GM19238 (cell line): ENCODE measurements at regions not wholly inside any gene's neighbourhood (a gene's known extent, or its start where the extent isn't known, plus 50 kb on each side); places are given as distances from the start of the nearest gene placed in this dataset.

Experiments
- DNase-seq: peaks from one replicate; pipeline ENCODE4 v3.0.0; 2011; ENCODE audit warnings: low spot score; ENCODE audit not compliant: insufficient read length

DNA sequence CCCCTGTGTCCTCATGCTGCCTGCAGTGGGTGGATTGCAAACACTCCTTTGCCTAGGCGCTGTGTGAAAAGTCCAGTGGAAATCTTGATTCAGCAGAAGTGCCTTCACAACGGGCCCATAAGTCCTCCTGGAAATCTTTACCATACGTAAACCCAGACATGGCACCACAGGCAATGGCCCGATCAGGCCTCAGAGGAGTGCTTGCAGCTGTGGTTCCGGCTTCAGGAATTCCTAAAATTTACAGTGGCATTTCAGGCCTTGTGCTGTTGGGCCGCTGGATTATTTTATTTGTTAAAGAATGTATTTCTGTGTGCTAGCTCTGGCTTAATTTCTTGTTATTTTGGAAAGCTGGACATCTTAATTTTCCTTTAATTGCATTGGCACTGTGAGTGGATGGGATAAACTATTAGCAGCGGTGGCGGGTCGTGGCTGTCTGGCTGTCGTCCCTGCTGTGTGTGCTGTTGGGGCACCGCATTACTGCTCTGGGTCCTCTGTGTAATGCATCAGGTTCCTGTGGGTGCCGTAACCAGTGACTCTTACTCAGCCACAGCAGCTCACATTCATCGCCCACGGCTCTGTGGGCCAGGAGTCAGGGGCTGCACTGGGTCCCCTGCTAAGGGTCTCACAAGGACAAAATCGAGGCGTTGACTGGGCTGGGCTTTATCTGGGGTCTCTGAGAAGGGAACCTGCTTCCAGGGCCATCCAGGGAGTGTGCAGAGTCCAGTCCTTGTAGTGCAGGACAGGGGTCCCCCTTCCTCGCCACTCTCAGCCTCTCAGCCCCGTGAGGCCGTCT, 73.1 kb downstream of the RTP5 start:
- no peak for DNase-seq

DNA sequence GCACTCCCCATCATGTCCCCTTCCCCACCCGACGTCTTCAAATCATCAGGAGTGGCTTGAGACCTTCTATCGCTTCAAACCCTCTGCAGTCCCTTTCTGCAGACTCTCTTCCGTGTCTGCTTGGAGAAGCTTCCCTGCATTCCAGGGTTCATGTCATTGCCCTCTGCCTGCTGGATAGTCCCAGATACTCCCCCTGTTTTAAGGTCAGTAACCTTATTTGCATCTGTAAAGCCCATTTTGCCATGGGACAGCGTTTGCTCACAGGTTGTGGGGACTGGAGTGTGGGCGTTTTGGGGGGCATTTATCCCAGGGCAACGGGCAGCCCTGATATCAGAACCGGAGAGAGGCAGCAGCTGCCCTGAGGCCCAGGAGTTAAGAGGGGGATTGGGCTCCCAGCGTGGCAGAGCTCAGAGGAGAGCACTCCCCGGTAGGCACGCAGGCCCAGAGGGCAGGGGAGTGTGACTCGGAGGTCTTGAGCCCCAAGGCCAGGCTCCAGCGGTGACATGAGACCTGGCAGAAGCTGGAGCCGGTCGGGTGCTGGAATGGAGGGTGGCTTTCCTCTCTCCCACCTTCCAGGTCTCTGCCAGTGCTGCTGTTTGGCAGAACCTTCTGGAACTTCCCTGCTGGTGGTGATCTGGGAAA, 73.8 kb downstream of the RTP5 start:
- DNase-seq: no peak

DNA sequence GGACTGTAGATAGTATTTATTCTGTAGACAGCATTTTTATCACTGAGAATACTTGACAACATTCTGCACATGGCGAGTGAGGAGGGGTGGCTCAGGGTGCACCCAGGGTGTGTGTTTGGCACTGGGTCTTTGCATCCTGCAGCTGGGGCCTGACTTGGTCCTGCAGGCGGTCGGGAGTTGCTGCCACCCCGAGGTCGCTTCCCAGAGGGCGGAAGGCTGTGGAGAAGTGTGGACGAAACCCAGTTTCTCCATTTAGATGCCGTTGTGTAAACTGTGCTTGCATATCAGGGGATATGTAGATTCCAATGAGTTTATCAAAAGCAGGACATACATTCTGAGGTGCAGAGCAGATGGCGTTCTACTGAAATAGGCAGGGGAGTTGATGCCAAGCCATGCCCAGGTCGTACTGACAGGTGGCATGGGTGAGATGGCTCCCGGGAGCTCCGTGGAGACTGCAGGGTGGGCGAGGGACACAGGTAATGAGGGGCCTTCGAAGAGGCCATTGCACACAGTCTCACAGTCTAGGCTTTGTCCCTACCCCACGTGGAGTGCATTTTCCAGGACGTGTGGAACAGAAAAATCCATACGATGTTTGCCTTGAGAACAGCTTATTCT, 74.5 kb downstream of the RTP5 start:
- DNase-seq: no peak

- DNase-seq: no peak
Observed at GRCh38 chr2:241944821-241945220, 75.3 kb downstream of the RTP5 start.

DNA sequence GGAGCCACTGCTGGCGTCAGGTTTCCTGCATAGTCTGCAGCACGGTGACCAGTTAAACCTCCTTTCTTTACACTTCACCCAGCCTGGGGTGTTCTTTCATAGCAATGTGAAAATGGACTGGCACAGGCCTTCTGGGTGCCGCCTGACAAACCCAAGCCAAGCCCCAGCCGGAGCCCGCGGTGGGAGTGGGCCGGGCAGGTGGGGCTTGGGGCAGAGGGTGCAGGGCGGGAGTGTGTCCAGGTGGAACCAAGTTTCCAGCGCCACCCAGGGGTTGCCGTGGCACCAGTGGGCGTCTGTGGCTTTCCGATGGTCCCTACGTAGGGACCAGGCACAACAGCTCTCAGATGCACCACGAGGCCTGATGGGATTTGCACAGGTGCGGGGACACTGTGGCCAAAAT, 75.8 kb downstream of the RTP5 start:
- no peak for DNase-seq

GRCh38 chr2:241945803-241946202, 76.3 kb downstream of the RTP5 start:
- DNase-seq: no peak

DNA sequence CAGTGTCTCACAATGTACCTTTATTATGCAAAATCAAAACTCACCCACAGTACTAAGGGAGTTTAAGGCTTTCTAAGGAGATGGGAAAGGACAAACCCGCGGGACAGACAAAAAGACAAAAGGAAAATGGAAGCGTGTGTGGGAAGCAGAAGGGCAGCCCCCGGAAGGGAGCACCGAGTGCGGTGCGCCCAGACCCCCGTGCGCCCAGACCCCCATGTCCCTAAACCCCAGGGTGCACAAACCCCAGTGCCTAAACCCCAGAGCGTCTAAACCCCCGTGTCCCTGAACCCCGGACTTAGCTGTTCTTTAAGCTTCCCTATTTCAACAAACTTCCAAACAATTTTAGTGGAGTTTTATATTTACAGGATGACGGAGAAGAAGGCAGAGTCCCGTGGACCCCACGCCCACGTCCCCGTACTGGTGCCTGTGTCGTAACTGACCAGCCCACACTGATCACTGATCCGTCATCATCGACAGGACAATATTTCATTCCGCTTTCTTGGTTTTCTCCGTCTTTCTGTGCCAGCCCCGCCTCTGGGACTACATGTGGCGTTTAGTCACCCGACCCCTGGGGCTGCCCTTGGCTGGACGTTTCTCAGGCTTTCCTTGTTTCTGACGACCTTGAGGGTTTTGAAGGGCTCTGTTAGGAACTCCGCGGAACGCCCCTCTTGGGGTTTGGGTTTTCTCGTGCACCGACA, 76.9 kb downstream of the RTP5 start:
- DNase-seq: no peak

DNA sequence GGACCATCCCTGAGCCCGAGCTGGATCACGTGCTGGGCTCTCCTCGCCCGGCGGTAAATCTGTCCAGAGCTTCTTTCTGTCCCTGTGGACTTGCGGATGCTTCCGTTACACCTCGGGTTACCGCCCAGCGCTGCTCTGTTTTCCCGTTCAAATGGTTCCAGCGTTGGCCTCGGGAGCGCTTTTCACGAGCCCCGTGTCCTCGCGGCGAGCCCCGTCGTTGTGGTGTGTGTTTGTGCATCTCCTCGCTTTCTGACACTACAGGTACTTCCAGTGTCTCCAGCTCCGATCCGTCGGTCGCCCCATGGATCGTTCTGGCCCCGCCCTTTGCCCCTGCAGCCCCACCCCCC, 77.4 kb downstream of the RTP5 start:
- DNase-seq: no peak

DNA sequence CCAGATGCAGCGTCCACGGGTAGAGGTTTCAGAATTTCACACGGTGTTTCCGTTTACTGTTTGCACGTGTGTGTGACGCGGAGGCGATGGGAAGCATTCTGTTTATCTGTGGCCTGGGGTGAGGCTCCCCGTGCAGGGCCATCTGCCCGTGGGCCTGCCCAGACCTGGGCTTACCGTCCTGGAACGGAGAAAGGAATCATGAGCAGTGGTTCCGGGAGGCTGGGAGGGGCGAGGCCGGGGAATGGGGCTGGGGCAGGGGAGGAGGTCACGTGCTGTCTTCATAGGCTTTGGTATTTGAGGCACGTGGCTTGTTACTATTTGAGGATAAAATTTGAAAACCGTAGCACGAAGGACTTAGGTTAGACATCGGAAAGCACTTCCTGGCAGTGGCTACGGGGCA, 77.9 kb downstream of the RTP5 start:
- no peak for DNase-seq

- DNase-seq: no peak
Observed at GRCh38 chr2:241947876-241948275, 78.3 kb downstream of the RTP5 start.

GRCh38 chr2:241948299-241948897, 78.9 kb downstream of the RTP5 start:
- no peak for DNase-seq

DNA sequence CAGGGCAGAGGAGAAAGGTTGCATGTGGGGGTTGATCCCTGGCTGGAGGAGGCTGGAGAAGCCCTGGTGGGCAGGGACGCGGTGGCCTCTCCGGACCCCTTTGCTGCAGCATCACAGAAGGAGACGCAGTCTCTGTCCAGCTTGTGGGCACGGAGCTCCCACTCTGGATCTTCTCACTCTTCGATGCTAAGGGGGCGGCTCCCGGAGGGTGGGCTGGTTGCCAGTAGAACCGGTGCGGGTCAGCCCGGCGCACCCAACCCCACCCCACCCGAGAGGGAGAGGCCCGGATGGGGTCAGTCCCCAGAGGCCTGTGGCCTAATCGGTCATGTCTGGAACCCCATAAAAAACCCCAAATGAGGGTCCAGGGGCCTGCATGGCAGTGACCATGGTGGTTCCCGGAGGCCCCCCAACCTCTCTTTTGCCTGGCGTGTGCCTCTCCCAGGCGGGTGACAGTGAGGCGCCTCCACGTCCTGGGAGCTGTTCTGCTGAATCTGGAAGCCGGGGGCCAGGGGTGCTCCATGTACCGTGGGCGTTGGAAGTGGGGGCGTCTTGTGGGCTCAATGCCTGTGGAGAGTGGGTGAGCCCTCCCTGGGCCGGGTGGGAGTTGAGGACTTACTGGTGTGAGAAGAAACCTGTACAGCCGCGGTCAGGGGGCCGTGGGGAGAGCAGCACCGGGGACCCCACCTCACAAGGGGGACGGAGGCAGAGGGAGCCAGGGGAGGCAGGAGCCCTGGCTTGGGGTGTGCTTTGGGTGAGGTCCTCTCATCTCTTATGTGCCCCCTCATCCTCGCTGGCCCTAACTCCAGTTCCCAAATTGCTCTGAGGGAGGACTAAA, 79.6 kb downstream of the RTP5 start:
- DNase-seq: no peak

DNA sequence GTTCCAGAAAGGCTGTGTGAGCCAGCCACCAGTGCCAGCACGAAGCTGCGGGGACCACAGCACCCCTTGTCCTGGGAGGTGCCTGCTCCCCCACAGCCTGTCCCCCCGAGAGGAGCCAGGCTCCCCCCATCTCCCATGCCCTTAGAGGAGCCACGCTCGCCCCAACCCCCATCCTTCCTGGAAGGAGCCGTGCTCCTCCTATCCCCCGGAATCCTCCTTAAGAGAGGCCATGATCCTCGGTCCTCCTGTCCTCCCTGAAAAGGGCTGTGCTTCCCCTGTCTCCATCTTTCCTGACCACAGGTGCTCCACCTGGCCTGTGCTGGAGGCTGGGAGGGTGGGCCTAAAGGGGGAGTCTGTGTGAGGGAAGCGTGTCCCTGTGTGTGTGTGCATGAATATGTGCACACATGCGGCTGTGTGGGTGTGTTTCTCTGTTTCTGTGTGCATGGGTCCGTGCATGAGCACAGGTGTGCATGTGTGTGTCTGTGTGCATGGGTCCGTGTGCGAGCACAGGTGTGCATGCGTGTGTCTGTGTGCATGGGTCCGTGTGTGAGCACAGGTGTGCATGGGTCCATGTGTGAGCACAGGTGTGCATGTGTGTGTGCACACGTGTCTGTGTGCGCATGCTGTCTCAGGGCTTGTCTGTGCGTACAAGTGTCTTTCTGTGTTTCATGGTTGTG, 80.3 kb downstream of the RTP5 start:
- DNase-seq: no peak

GRCh38 chr2:241950413-241951315, 81.1 kb downstream of the RTP5 start:
- peak; percentile 79 for DNase-seq

GRCh38 chr2:241951316-241951700, 81.8 kb downstream of the RTP5 start:
- no peak for DNase-seq

GRCh38 chr2:241951920-241952319, 82.4 kb downstream of the RTP5 start:
- no peak for DNase-seq

- no peak for DNase-seq
Observed at GRCh38 chr2:241952816-241953215, 83.3 kb downstream of the RTP5 start.

DNA sequence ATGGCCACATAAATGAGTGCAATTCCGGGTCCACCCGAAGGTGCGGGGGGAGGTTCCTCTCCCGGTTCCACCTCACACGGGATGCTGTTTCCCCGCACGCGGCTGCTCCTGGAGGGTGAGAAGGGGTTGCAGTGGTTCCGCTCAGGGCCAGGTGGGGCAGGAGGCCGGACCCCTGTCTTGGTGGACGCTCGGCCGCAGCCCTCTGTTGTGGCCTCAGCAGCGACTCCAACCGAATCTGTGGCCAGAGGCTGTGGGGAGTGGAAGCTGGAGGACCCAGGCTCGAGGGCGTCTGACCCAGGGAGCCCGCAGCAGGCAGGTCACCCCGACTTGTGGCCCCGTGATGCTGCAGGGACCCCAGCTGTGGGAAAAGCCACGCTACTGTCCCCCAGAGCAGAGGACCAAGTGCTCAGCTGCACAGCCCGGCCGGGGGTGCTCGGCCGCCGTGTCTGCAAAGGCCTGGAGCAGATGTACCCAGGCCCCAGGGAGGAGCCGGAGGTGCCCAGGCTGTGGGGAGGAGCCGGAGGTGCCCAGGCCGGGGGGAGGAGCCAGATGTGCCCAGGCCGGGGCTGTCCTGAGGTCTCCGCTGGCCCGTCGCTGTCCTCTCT, 83.9 kb downstream of the RTP5 start:
- no peak for DNase-seq
